Loucy (cell line): ENCODE measurements at regions not wholly inside any gene's neighbourhood (a gene's known extent, or its start where the extent isn't known, plus 50 kb on each side); places are given as distances from the start of the nearest gene placed in this dataset.

Experiments used
- H2AFZ ChIP-seq: fragments of 200-600 bp; sonication (generic); 2 replicates; pipeline ENCODE4 v1.6.0; 2016; ENCODE audit warnings: antibody characterized with exemption, mild to moderate bottlenecking, low read length, moderate library complexity
- H3F3A ChIP-seq: fragments of 200-600 bp; 2 replicates; pipeline ENCODE4 v1.6.0; 2016; ENCODE audit warnings: antibody characterized with exemption, low read depth, mild to moderate bottlenecking
- H3K27me3 ChIP-seq: fragments of 200-600 bp; sonication (generic); 2 replicates; pipeline ENCODE4 v1.6.1; 2014; ENCODE audit warnings: low read length, mild to moderate bottlenecking; ENCODE audit not compliant: insufficient read depth, poor library complexity, severe bottlenecking
- H3K36me3 ChIP-seq: fragments of 200-600 bp; sonication (generic); 2 replicates; pipeline ENCODE4 v1.6.1; 2016; ENCODE audit warnings: low read length; ENCODE audit not compliant: insufficient read depth
- H3K4me1 ChIP-seq: fragments of 200-600 bp; sonication (generic); 2 replicates; pipeline ENCODE4 v1.5.1; 2014; ENCODE audit warnings: low read length, mild to moderate bottlenecking; ENCODE audit not compliant: insufficient read depth, poor library complexity, severe bottlenecking
- H3K4me2 ChIP-seq: fragments of 200-600 bp; sonication (generic); 2 replicates; pipeline ENCODE4 v1.6.0; 2014; ENCODE audit warnings: antibody characterized with exemption, low read length, low read depth, mild to moderate bottlenecking; ENCODE audit not compliant: poor library complexity, severe bottlenecking
- H3K4me3 ChIP-seq: fragments of 200-600 bp; sonication (generic); 2 replicates; pipeline ENCODE4 v1.5.1; 2014; ENCODE audit warnings: low read length, mild to moderate bottlenecking, mixed read lengths; ENCODE audit not compliant: poor library complexity, severe bottlenecking
- H3K79me2 ChIP-seq: fragments of 200-600 bp; sonication (generic); 2 replicates; pipeline ENCODE4 v1.6.1; 2014; ENCODE audit warnings: low read length; ENCODE audit not compliant: insufficient read depth
- H3K9ac ChIP-seq: fragments of 200-600 bp; sonication (generic); 2 replicates; pipeline ENCODE4 v1.6.0; 2014; ENCODE audit warnings: mild to moderate bottlenecking, low read depth, low read length, moderate library complexity; ENCODE audit not compliant: poor library complexity, severe bottlenecking
- H3K9me2 ChIP-seq: fragments of 200-600 bp; sonication (generic); replicated peaks from 2 replicates; pipeline ENCODE4 v1.6.1; 2016; ENCODE audit warnings: low read depth, low read length, mixed read lengths
- H3K9me3 ChIP-seq: fragments of 200-600 bp; sonication (generic); 2 replicates; pipeline ENCODE4 v1.6.1; 2014; ENCODE audit warnings: mild to moderate bottlenecking, antibody characterized with exemption, low read length, low read depth; ENCODE audit not compliant: insufficient read depth
- H4K20me1 ChIP-seq: fragments of 200-600 bp; sonication (generic); 2 replicates; pipeline ENCODE4 v1.6.0; 2014; ENCODE audit warnings: antibody characterized with exemption, low read length, mild to moderate bottlenecking; ENCODE audit not compliant: insufficient read depth, poor library complexity, severe bottlenecking
- EZH2phosphoT487 ChIP-seq: fragments of 200-600 bp; IDR thresholded peaks from 2 replicates; pipeline ENCODE4 v1.6.1; 2018; ENCODE audit warnings: antibody characterized with exemption, mild to moderate bottlenecking, moderate library complexity, borderline replicate concordance
- TF ChIP-seq, protein P1 (sequence below): fragments of 200-600 bp; sonication (generic); conservative IDR thresholded peaks from 2 replicates; pipeline ENCODE4 v1.5.1; 2014; ENCODE audit warnings: mild to moderate bottlenecking, antibody characterized with exemption, low read length

DNA sequence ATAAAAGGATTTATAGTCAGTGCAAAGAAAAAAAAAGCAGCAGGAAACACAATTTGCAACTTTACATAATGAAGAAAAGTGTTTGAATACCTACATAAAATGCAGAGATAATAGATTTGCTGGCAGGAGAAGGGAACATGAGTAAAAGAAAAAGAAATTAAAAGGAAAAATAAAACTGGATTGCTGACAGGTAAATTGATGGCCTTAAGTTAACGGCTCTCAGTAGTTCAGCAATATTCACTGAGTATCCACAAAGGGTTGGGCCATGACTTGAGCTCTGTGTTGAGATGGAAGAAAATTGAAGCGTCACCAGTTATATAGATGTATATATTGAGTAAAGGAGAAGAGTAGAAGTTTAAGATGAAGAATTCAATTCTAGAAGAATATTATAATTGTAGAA lies 330.1 kb upstream of the VCX start:
- H3K4me2 ChIP-seq: no peak overlapping the region
- no peak overlapping the region for H2AFZ ChIP-seq
- H3K4me3 ChIP-seq: no peak overlapping the region
- H3K27me3 ChIP-seq: no peaks in the 10 kb centered on the region
- H3K79me2 ChIP-seq: no peaks in the 10 kb centered on the region
- H3K4me1 ChIP-seq: no peaks in the 10 kb centered on the region
- H3K9ac ChIP-seq: no peak overlapping the region
- no peaks in the 10 kb centered on the region for H3K36me3 ChIP-seq
- no peaks in the 10 kb centered on the region for H3F3A ChIP-seq
- no peak for TF ChIP-seq EZH2phosphoT487
- no peaks in the 10 kb centered on the region for H4K20me1 ChIP-seq
- H3K9me3 ChIP-seq: no peaks in the 10 kb centered on the region
- no peaks in the 10 kb centered on the region for H3K9me2 ChIP-seq

- Histone ChIP-seq H3K4me2 (no peak overlapping the region), H3K9me2 (no peaks in the 10 kb centered on the region), H3K4me3 (no peak overlapping the region), H3K36me3 (no peaks in the 10 kb centered on the region), H3K9ac (no peak overlapping the region), H3K9me3 (no peaks in the 10 kb centered on the region), H3K27me3 (no peaks in the 10 kb centered on the region), H3K4me1 (no peaks in the 10 kb centered on the region), H3K79me2 (no peaks in the 10 kb centered on the region), H2AFZ (no peak overlapping the region), H3F3A (no peaks in the 10 kb centered on the region), H4K20me1 (no peaks in the 10 kb centered on the region)
- TF ChIP-seq EZH2phosphoT487: no peak
Observed at GRCh38 chrX:7503251-7503650, 339.7 kb upstream of the VCX start.

DNA sequence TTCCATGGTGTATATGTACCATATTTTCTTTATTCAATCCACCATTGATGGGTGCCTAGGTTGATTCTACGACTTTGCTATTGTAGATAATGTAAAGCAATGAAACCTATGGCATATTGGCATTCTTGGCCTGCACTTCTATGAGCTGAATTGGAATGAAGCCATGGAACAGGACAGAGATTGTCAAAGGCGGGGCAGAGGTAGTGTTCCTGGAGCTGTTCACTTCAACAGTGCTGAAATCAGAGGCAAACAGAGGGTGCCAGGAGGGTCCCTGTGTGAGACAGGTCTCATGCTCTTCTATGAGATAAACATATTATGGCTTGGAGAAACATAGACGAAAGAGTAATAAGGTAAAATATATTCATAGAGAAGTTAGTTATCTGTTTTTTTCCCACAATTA lies 342.6 kb upstream of the VCX start:
- no peaks in the 10 kb centered on the region for H3F3A ChIP-seq
- no peaks in the 10 kb centered on the region for H3K27me3 ChIP-seq
- no peak overlapping the region for H3K4me2 ChIP-seq
- no peaks in the 10 kb centered on the region for H3K36me3 ChIP-seq
- H3K4me1 ChIP-seq: no peaks in the 10 kb centered on the region
- H3K79me2 ChIP-seq: no peaks in the 10 kb centered on the region
- H3K9ac ChIP-seq: no peak overlapping the region
- no peaks in the 10 kb centered on the region for H3K9me2 ChIP-seq
- H3K4me3 ChIP-seq: no peak overlapping the region
- no peaks in the 10 kb centered on the region for H3K9me3 ChIP-seq
- H4K20me1 ChIP-seq: no peaks in the 10 kb centered on the region
- no peak overlapping the region for H2AFZ ChIP-seq
- no peak for TF ChIP-seq EZH2phosphoT487

GRCh38 chrX:7486505-7486904 lies 338.6 kb upstream of the PUDP start:
- Histone ChIP-seq H2AFZ (no peak overlapping the region), H4K20me1 (no peaks in the 10 kb centered on the region), H3K9me2 (no peaks in the 10 kb centered on the region), H3K9ac (no peak overlapping the region), H3K79me2 (no peaks in the 10 kb centered on the region), H3K27me3 (no peaks in the 10 kb centered on the region), H3K4me3 (no peak overlapping the region), H3K4me1 (no peaks in the 10 kb centered on the region), H3F3A (no peaks in the 10 kb centered on the region), H3K4me2 (no peak overlapping the region), H3K9me3 (no peaks in the 10 kb centered on the region), H3K36me3 (no peaks in the 10 kb centered on the region)
- TF ChIP-seq, protein P1, sequence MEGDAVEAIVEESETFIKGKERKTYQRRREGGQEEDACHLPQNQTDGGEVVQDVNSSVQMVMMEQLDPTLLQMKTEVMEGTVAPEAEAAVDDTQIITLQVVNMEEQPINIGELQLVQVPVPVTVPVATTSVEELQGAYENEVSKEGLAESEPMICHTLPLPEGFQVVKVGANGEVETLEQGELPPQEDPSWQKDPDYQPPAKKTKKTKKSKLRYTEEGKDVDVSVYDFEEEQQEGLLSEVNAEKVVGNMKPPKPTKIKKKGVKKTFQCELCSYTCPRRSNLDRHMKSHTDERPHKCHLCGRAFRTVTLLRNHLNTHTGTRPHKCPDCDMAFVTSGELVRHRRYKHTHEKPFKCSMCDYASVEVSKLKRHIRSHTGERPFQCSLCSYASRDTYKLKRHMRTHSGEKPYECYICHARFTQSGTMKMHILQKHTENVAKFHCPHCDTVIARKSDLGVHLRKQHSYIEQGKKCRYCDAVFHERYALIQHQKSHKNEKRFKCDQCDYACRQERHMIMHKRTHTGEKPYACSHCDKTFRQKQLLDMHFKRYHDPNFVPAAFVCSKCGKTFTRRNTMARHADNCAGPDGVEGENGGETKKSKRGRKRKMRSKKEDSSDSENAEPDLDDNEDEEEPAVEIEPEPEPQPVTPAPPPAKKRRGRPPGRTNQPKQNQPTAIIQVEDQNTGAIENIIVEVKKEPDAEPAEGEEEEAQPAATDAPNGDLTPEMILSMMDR: no peak
- no peak for TF ChIP-seq EZH2phosphoT487
